Central memory CD4-positive, alpha-beta T cell (primary cell): ENCODE measurements at regions not wholly inside any gene's neighbourhood (a gene's known extent, or its start where the extent isn't known, plus 50 kb on each side); places are given as distances from the start of the nearest gene placed in this dataset.

Experiments
- DNase-seq: peaks from one replicate; pipeline ENCODE4 v3.0.0; 2022

- DNase-seq, result no peak
Measured at GRCh38 chr14:38502239-38502638, 246.3 kb upstream of the CLEC14A start.

- no peak for DNase-seq
Measured at GRCh38 chr14:38500125-38500524, 244.2 kb upstream of the CLEC14A start.

- no peak for DNase-seq
Measured at GRCh38 chr14:38496092-38496491, 240.2 kb upstream of the CLEC14A start.

GRCh38 chr14:38490273-38490672 lies 234.4 kb upstream of the CLEC14A start:
- no peak for DNase-seq

GRCh38 chr14:38485026-38485425 lies 229.1 kb upstream of the CLEC14A start:
- DNase-seq, result no peak

- no peak for DNase-seq
Measured at GRCh38 chr14:38481952-38482678, 226.2 kb upstream of the CLEC14A start.

GRCh38 chr14:38469156-38469555 lies 213.3 kb upstream of the CLEC14A start:
- DNase-seq, result no peak

GRCh38 chr14:38442208-38442607 lies 186.3 kb upstream of the CLEC14A start:
- DNase-seq, result no peak

GRCh38 chr14:38432186-38432585 lies 176.3 kb upstream of the CLEC14A start:
- no peak for DNase-seq

- no peak for DNase-seq
Measured at GRCh38 chr14:38431156-38431555, 175.3 kb upstream of the CLEC14A start.

- DNase-seq, result no peak
Measured at GRCh38 chr14:38430522-38430921, 174.6 kb upstream of the CLEC14A start.

- no peak for DNase-seq
Measured at GRCh38 chr14:38425324-38425976, 169.6 kb upstream of the CLEC14A start.

GRCh38 chr14:38420048-38420447 lies 164.2 kb upstream of the CLEC14A start:
- no peak for DNase-seq

- DNase-seq, result no peak
Measured at GRCh38 chr14:38419579-38419978, 163.7 kb upstream of the CLEC14A start.

GRCh38 chr14:38412654-38413053 lies 156.8 kb upstream of the CLEC14A start:
- no peak for DNase-seq

GRCh38 chr14:38410442-38410841 lies 154.5 kb upstream of the CLEC14A start:
- no peak for DNase-seq

- no peak for DNase-seq
Measured at GRCh38 chr14:38409071-38409705, 153.3 kb upstream of the CLEC14A start.

- DNase-seq, result no peak
Measured at GRCh38 chr14:38405851-38406635, 150.2 kb upstream of the CLEC14A start.

GRCh38 chr14:38404616-38405015 lies 148.7 kb upstream of the CLEC14A start:
- no peak for DNase-seq

GRCh38 chr14:38404100-38404541 lies 148.2 kb upstream of the CLEC14A start:
- no peak for DNase-seq

GRCh38 chr14:38400751-38401150 lies 144.9 kb upstream of the CLEC14A start:
- DNase-seq, result no peak

GRCh38 chr14:38399652-38400051 lies 143.8 kb upstream of the CLEC14A start:
- DNase-seq, result no peak

GRCh38 chr14:38394767-38395166 lies 138.9 kb upstream of the CLEC14A start:
- no peak for DNase-seq
